H1 (cell line): ENCODE measurements at regions not wholly inside any gene's neighbourhood (a gene's known extent, or its start where the extent isn't known, plus 50 kb on each side); places are given as distances from the start of the nearest gene placed in this dataset.

Experiments
- CTCF ChIP-seq, 3 experiments: IDR thresholded peaks; 1 replicate in 2 of 3; 2 replicates in 1 of 3; pipeline versions ENCODE4 v1.5.1 to v1.6.1; 2011; ENCODE audit warnings: low read length in 3 of 3, mild to moderate bottlenecking in 3 of 3, inconsistent platforms in 2 of 3, low read depth in 1 of 3, moderate library complexity in 1 of 3; ENCODE audit not compliant: insufficient read depth in 1 of 3; ENCODE audit errors: control extremely low read depth in 1 of 3
- KDM5A ChIP-seq: fragments of 200-600 bp; IDR thresholded peaks from 2 replicates; pipeline ENCODE4 v1.7.1; 2012; ENCODE audit warnings: mild to moderate bottlenecking, low read length, inconsistent platforms, mixed read lengths

GRCh38 chr2:186913870-186914269 is 64.9 kb upstream of the ZSWIM2 start (continued):
- no peak for TF ChIP-seq CTCF (IDR thresholded peaks at IDR 0.05; ENCODE audit: control extremely low read depth in 1 of 3, insufficient read depth in 1 of 3, low read depth in 1 of 3, low read length in 3 of 3)
- no peak for TF ChIP-seq KDM5A
